ENCODE measurements at regions not wholly inside any gene's neighbourhood (a gene's known extent, or its start where the extent isn't known, plus 50 kb on each side); places are given as distances from the start of the nearest gene placed in this dataset.

- DNase-seq: no peak
Observed at GRCh38 chr12:124096109-124096508, 123.1 kb downstream of the ZNF664 start.

DNA sequence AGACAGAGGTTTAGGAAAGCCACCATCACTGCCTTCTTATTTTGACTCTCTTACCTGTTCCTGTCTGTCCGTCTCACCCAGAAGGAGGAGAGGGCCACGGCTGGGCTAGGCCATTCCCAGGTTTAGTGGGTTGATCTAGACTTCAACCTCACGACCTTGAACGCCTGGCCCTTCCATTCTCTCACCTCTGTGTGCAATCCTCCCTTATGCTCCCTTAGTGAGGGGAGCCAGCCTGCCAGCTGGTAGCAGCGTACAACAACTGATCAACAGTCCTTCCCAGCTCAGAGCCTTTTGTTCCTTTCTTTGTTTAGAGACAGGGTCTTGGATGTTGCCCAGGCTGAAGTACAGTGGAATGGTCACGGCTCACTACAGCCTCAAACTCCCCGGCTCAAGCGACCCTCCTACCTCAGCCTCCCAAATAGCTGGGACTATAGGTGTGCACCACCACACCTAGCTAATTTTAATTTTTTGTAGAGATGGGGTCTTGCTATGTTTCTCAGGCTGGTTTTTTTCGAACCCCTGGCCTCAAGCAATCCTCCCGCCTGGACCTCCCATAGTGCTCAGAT is 123.9 kb downstream of the ZNF664 start:
- DNase-seq: no peak

GRCh38 chr12:124097701-124098100 is 124.7 kb downstream of the ZNF664 start:
- peak; percentile 59 for DNase-seq

DNA sequence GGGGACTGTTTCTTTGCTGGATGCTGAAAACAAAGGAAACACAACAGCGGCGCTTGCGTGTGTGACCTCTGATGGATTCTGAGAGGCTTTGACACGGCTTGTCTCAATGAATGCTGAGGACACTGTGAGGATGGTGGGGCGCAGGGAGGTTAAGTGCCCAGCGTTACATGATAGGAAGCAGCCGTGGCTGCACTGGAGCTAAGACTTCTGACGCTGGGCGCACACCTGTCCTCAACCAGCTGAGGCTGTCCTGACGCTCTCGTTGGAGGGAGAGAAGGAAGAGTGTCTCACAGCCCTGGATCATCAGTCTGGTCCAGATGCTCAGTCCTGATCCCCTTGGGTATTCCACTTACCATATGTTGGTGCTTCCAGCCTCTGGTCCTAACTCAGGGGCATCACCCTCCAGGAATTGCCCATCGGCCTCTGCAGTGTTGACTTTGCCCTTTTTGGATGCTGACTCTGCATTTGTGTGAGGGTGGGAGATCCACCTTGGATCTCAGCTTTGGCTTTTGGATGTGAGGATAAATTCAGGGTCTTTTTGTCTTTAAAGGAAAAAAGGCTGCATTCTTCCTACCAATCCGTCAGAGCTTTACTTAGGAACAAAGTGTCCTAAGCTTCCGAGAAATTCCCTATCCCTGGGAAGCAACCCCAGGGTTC is 125.2 kb downstream of the ZNF664 start:
- DNase-seq: no peak

DNA sequence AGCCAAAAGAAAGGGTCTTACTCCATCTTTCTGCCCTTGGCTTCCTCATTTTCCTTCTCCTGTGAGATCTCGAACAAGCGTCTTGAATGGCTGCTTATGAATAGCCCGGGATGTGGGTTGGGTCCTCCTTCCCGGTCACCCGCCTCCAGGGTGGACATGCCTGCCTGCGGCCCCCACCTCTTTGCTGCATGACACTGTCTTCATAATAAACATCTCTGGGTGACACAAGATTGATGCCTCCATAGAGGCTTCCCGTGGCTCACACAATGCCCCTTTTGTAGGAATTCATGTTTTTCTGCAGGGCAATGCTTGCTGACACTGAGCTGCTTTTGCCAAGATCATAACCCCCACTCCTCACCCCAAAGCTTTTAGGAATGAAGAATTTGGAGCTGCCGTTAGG is 125.9 kb downstream of the ZNF664 start:
- DNase-seq: no peak

DNA sequence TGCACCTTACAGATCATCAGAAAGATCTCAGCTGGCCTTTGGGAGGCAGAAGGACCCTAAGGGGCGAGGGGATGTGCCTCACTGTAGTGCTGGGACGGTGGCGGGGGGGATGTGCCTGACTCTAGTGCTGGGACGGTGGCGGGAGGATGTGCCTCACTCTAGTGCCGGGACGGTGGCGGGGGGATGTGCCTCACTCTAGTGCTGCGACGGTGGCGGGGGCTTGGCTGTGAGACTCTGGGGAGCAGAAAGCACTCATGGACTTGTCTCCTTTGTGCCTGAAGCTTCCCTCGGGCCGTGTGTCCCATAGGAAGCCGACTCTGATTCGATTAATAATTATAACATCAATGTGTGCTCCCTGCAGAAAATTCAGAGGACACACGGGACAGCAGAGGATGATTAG is 126.6 kb downstream of the ZNF664 start:
- DNase-seq: no peak

- no peak for DNase-seq
Observed at GRCh38 chr12:124100572-124101178, 127.7 kb downstream of the ZNF664 start.

GRCh38 chr12:124105546-124105945 is 132.5 kb downstream of the ZNF664 start:
- no peak for DNase-seq

DNA sequence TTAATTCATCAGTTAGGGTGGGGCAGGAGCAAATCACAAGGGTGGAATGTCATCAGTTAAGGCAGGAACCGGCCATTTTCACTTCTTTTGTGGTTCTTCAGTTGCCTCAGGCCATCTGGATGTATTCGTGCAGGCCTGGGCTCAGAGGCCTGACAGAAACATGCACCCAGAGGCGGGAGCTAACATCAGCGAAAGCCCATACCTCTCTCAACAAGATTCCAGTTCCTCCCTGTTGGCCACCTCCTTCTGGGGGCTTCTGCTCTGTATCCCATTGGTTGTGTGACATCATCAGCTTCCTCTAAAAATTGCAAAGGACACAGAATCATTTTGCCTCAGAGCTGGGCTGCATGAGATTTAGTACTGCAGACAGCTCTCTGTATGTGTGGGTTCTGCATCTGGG is 134.3 kb downstream of the ZNF664 start:
- no peak for DNase-seq

DNA sequence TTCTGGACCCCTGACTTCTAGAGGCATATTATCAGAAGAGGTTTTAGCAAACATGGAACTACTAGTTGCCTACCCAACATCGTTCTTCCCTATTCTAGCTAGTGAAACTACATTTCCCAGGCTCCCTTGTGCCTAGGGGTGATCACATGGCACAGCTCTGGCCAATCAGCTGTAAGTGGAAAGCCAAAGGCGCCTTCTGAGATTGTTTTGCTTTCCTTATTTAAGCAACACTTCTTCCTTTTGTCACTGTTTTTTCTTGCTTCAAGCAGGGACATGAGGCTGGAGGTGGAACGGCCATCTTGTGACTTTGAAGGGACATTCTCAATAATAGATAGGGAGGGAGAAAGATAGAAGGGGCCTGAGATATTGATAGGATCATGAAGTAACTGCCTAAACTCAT is 136.7 kb downstream of the ZNF664 start:
- DNase-seq: no peak

- DNase-seq: no peak
Observed at GRCh38 chr12:124110372-124110883, 137.4 kb downstream of the ZNF664 start.

DNA sequence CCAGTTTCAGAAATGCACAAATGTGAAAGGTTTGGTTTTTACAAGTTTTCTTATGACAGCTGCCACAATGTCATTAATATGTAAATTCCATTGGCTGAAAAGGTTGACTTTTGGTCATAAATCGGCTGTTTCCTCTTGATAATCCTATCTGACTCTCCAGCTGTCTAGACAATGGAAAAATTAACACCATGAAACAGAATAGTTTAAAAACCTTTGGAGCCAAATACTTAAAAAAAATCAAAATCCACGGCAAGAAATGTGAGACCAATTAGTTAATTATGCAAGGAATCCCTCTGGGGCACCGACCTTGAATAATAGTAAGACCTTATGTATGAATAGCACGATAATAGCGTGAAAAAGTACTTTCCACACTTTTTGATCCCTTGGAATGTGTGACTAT is 138.0 kb downstream of the ZNF664 start:
- no peak for DNase-seq

GRCh38 chr12:124114316-124114715 is 141.3 kb downstream of the ZNF664 start:
- no peak for DNase-seq

- DNase-seq: no peak
Observed at GRCh38 chr12:124115496-124115895, 142.5 kb downstream of the ZNF664 start.

DNA sequence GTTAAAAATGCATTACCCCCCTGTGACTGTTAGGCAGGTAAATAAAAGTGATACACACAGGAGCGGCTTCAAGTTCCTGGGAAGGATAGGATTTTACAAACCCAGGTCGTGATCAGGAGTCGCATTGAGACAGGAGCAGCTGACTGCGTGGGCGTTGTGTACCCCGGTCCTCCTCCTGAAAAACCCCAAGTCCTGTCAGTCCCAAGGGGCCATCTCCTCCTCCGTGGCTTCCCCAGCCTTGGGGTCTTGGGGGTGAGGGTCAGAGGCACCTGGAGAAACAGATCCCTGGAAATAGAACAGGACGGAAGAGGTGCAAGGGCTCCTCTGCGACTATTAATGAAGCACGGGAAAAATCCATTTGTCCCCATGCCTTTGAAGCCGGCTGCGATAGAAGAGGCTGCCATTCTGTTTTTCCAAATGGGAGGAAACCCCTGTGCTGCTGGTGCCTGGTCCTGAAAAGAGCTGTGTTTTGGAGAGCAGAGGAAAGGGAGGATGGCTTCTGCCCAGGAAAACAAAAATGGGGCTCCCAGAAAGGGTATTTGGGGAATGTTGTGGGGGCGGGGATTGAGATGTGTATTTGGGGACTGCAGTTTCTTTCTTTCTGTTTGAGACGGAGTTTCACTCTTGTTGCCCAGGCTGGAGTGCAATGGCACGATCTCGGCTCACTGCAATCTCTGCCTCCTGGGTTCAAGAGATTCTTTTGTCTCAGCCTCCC is 143.1 kb downstream of the ZNF664 start:
- no peak for DNase-seq

DNA sequence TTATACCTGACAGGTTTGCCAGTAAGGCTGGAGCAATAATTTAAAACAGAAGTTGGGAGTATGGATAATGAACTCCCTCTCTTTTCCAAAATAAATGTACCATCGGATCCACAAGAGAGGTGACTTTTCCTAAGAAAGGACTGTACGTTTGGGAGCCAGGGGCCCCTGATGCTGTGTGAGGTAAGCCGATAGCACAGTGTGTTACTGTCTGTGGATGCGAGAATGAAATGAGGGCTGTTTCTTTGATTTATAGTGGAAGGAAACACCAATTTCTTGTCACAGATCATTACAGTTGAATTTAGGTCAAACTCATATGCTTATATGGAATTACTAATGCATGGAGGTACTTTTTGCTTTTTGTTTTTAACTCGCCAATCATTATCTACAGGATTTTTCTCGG is 147.7 kb downstream of the ZNF664 start:
- no peak for DNase-seq

GRCh38 chr12:124122722-124123121 is 149.7 kb downstream of the ZNF664 start:
- DNase-seq: no peak

GRCh38 chr12:124123296-124124000 is 150.4 kb downstream of the ZNF664 start:
- no peak for DNase-seq

DNA sequence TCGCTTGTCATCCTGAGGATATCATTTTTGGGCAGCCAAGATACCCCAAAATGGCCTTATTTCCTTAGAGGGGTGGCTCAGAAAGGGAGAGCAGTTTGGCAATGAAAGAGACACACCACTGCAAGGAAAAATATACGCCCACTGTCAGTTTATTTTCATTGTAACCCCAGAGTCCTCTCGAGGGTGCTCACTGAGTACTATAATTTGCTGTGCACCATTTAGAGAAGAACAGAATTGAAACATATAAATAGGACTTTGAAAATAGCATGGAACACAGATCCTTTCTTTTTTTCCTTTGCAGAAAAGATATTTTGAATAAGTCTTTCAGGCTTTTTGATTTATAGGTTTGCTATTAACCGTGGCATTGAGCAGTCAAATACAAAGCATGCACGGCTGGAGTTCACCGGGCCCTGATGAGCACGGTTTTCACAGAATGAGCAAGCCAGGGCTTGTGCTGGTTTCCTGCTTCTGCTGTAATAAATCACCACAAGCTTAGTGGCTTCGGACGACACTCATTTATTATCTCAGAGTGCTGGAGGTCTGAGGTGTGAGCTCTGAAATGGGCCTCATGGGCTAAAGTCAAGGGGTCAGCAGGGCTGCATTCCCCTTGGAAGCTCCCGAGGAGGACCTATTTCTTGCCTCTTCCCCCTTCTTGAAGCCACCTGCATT is 152.3 kb downstream of the ZNF664 start:
- no peak for DNase-seq

GRCh38 chr12:124126950-124127655 is 154.1 kb downstream of the ZNF664 start:
- DNase-seq: peak; percentile 63

DNA sequence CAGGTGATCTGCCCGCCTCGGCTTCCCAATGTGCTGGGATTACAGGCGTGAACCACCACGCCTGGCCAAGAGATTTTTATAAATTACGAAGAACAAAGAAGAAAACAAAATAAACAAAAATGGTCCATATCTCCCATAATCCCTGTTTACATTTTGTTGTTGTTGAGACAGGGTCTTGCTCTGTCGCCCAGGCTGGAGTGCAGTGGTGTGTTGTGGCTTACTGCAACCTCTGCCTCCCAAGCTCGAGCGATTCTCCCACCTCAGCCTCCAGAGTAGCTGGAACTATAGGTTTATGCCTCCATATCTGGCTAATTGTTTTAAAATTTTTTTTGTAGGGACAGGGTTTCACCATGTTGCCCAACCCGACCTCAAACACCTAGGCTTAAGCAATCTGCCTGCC is 156.1 kb downstream of the ZNF664 start:
- DNase-seq: no peak
